ENCODE measurements at regions not wholly inside any gene's neighbourhood (a gene's known extent, or its start where the extent isn't known, plus 50 kb on each side); places are given as distances from the start of the nearest gene placed in this dataset.
"Not testable (repeated sequence)": the region's sequence is repeated elsewhere in the genome, so short reads cannot be mapped to it uniquely, and the experiment has no call there.

GRCh38 chr3:187540847-187541246, 129.3 kb downstream of the SST start:
- DNase-seq (ENCODE audit: low read depth in 2 of 2), result no peak

- DNase-seq (ENCODE audit: low read depth in 2 of 2), result no peak
These were observed 134.0 kb downstream of the SST start for GRCh38 chr3:187536185-187536584.

GRCh38 chr3:187533797-187534196, 136.4 kb downstream of the SST start:
- DNase-seq (ENCODE audit: low read depth in 2 of 2), result no peak

GRCh38 chr3:187531831-187532230, 138.4 kb downstream of the SST start:
- DNase-seq (ENCODE audit: low read depth in 2 of 2), result no peak

- no peak for DNase-seq (ENCODE audit: low read depth in 2 of 2)
These were observed 147.3 kb downstream of the SST start for GRCh38 chr3:187522890-187523289.

GRCh38 chr3:187522293-187522692, 147.9 kb downstream of the SST start:
- no peak for DNase-seq (ENCODE audit: low read depth in 2 of 2)

- no peak for DNase-seq (ENCODE audit: low read depth in 2 of 2)
These were observed 148.6 kb downstream of the SST start for GRCh38 chr3:187521546-187521945.

GRCh38 chr3:187520027-187520945, 149.9 kb downstream of the SST start:
- no peak for DNase-seq (ENCODE audit: low read depth in 2 of 2)

GRCh38 chr3:187519428-187519890, 150.7 kb downstream of the SST start:
- DNase-seq (ENCODE audit: low read depth in 2 of 2), result no peak

GRCh38 chr3:187518616-187519015, 150.4 kb downstream of the RTP4 start:
- DNase-seq (ENCODE audit: low read depth in 2 of 2), result no peak

GRCh38 chr3:187518207-187518606, 150.0 kb downstream of the RTP4 start:
- DNase-seq (ENCODE audit: low read depth in 2 of 2), result no peak

- DNase-seq (ENCODE audit: low read depth in 2 of 2), result no peak
These were observed 148.4 kb downstream of the RTP4 start for GRCh38 chr3:187516446-187517185.

GRCh38 chr3:187507905-187508304, 139.7 kb downstream of the RTP4 start:
- no peak for DNase-seq (ENCODE audit: low read depth in 2 of 2)

GRCh38 chr3:187507266-187507665, 139.1 kb downstream of the RTP4 start:
- no peak for DNase-seq (ENCODE audit: low read depth in 2 of 2)

GRCh38 chr3:187504435-187504834, 136.2 kb downstream of the RTP4 start:
- DNase-seq (ENCODE audit: low read depth in 2 of 2), result no peak

- DNase-seq (ENCODE audit: low read depth in 2 of 2), result no peak
These were observed 130.1 kb downstream of the RTP4 start for GRCh38 chr3:187498211-187498724.

- DNase-seq (ENCODE audit: low read depth in 2 of 2), result no peak
These were observed 128.9 kb downstream of the RTP4 start for GRCh38 chr3:187497052-187497451.

- not testable (repeated sequence) for DNase-seq (ENCODE audit: low read depth in 2 of 2)
These were observed 125.9 kb downstream of the RTP4 start for GRCh38 chr3:187494056-187494455.

- peak; percentile 4 to 29 for DNase-seq (ENCODE audit: low read depth in 2 of 2)
These were observed 123.2 kb downstream of the RTP4 start for GRCh38 chr3:187491371-187491770.

- DNase-seq (ENCODE audit: low read depth in 2 of 2), result no peak
These were observed 122.2 kb downstream of the RTP4 start for GRCh38 chr3:187490366-187490765.

GRCh38 chr3:187484547-187485295, 116.5 kb downstream of the RTP4 start:
- DNase-seq (ENCODE audit: low read depth in 2 of 2), result no peak

- no peak for DNase-seq (ENCODE audit: low read depth in 2 of 2)
These were observed 113.2 kb downstream of the RTP4 start for GRCh38 chr3:187481426-187481825.

Data from dermis microvascular lymphatic vessel endothelial cell (primary cell).